Gastroesophageal sphincter (tissue), 3 donors: ENCODE measurements at regions not wholly inside any gene's neighbourhood (a gene's known extent, or its start where the extent isn't known, plus 50 kb on each side); places are given as distances from the start of the nearest gene placed in this dataset.

ENCODE experiments used
- CTCF ChIP-seq, 4 experiments: fragments of 200-600 bp in 2 of 4; fragments of 450-650 bp in 2 of 4; sonication (generic) in 1 of 4; IDR thresholded peaks; one replicate each; pipeline ENCODE4 v1.5.1; 2017 to 2019; ENCODE audit warnings: antibody characterized with exemption in 4 of 4, mild to moderate bottlenecking in 2 of 4, moderate library complexity in 2 of 4
- EP300 ChIP-seq: sonication (generic); formaldehyde crosslinking; IDR thresholded peaks from one replicate; pipeline ENCODE4 v1.6.1; 2017; ENCODE audit warnings: antibody characterized with exemption, mild to moderate bottlenecking
- POLR2A ChIP-seq, 2 donors: fragments of 450-650 bp; IDR thresholded peaks; one replicate each; pipeline ENCODE4 v1.6.1; 2017; ENCODE audit warnings: antibody characterized with exemption in 2 of 2, mild to moderate bottlenecking in 2 of 2, moderate library complexity in 1 of 2
- POLR2AphosphoS5 ChIP-seq: sonication (generic); formaldehyde crosslinking; IDR thresholded peaks from one replicate; pipeline ENCODE4 v1.6.1; 2017; ENCODE audit warnings: antibody characterized with exemption

- TF ChIP-seq CTCF (IDR thresholded peaks at IDR 0.05), result no peak
- TF ChIP-seq POLR2A (IDR thresholded peaks at IDR 0.05), result no peak
- TF ChIP-seq POLR2AphosphoS5, result no peak
- no peak for TF ChIP-seq EP300
These were observed 110.7 kb downstream of the PMAIP1 start for GRCh38 chr18:60010513-60010912.
